GM18858 (cell line): ENCODE measurements at regions not wholly inside any gene's neighbourhood (a gene's known extent, or its start where the extent isn't known, plus 50 kb on each side); places are given as distances from the start of the nearest gene placed in this dataset.
"Not testable (repeated sequence)": the region's sequence is repeated elsewhere in the genome, so short reads cannot be mapped to it uniquely, and the experiment has no call there.

Experiments used
- ATAC-seq: cut with Tn5 transposase; IDR thresholded peaks from one replicate; pipeline ENCODE4 v1.9.1; 2021; ENCODE audit not compliant: unreplicated experiment

GRCh38 chr3:89533275-89533674 lies 425.9 kb downstream of the EPHA3 start:
- no peak for ATAC-seq

- ATAC-seq, result not testable (repeated sequence)
Observed at GRCh38 chr3:89554587-89554986, 447.2 kb downstream of the EPHA3 start.

- ATAC-seq, result no peak
Observed at GRCh38 chr3:89558711-89559110, 451.3 kb downstream of the EPHA3 start.

- ATAC-seq, result no peak
Observed at GRCh38 chr3:89560568-89560967, 453.1 kb downstream of the EPHA3 start.

GRCh38 chr3:89562373-89562772 lies 455.0 kb downstream of the EPHA3 start:
- ATAC-seq, result no peak

GRCh38 chr3:89565098-89565497 lies 457.7 kb downstream of the EPHA3 start:
- ATAC-seq, result no peak

GRCh38 chr3:89570465-89570864 lies 463.0 kb downstream of the EPHA3 start:
- no peak for ATAC-seq

GRCh38 chr3:89571298-89571697 lies 463.9 kb downstream of the EPHA3 start:
- ATAC-seq, result no peak

GRCh38 chr3:89571707-89572106 lies 464.3 kb downstream of the EPHA3 start:
- no peak for ATAC-seq

- ATAC-seq, result no peak
Observed at GRCh38 chr3:89572261-89572660, 464.8 kb downstream of the EPHA3 start.

- ATAC-seq, result no peak
Observed at GRCh38 chr3:89576417-89576816, 469.0 kb downstream of the EPHA3 start.

- ATAC-seq, result no peak
Observed at GRCh38 chr3:89577637-89578530, 470.5 kb downstream of the EPHA3 start.

GRCh38 chr3:89580859-89581258 lies 473.4 kb downstream of the EPHA3 start:
- no peak for ATAC-seq

- ATAC-seq, result no peak
Observed at GRCh38 chr3:89584398-89584797, 477.0 kb downstream of the EPHA3 start.

GRCh38 chr3:89586256-89586655 lies 478.8 kb downstream of the EPHA3 start:
- no peak for ATAC-seq

- ATAC-seq, result no peak
Observed at GRCh38 chr3:89586676-89587075, 479.3 kb downstream of the EPHA3 start.

- ATAC-seq, result no peak
Observed at GRCh38 chr3:89606151-89606550, 498.7 kb downstream of the EPHA3 start.

GRCh38 chr3:89612027-89612426 lies 504.6 kb downstream of the EPHA3 start:
- no peak for ATAC-seq

- no peak for ATAC-seq
Observed at GRCh38 chr3:89613241-89613640, 505.8 kb downstream of the EPHA3 start.

- ATAC-seq, result no peak
Observed at GRCh38 chr3:89617706-89618105, 510.3 kb downstream of the EPHA3 start.

GRCh38 chr3:89619263-89619662 lies 511.8 kb downstream of the EPHA3 start:
- ATAC-seq, result no peak

- ATAC-seq, result no peak
Observed at GRCh38 chr3:89622063-89622700, 514.8 kb downstream of the EPHA3 start.
